OCI-LY3 (cell line): ENCODE measurements at regions not wholly inside any gene's neighbourhood (a gene's known extent, or its start where the extent isn't known, plus 50 kb on each side); places are given as distances from the start of the nearest gene placed in this dataset.

Experiments used
- H2AFZ ChIP-seq: fragments of 200-600, 300-600 bp; shearing (Covaris generic); 2 replicates; pipeline ENCODE4 v1.6.0; 2014; ENCODE audit warnings: antibody characterized with exemption, low read depth, low read length
- H3K27ac ChIP-seq: fragments of 200-600, 300-600 bp; sonication (generic); 2 replicates; pipeline ENCODE4 v1.5.1; 2014; ENCODE audit warnings: mild to moderate bottlenecking, low read length, moderate library complexity, mixed read lengths
- H3K27me3 ChIP-seq: fragments of 200-600, 300-600 bp; sonication (generic); 2 replicates; pipeline ENCODE4 v1.6.1; 2014; ENCODE audit warnings: low read depth, low read length, mixed read lengths
- H3K36me3 ChIP-seq: fragments of 200-600, 300-600 bp; sonication (generic); replicated peaks from 2 replicates; pipeline ENCODE3; 2014; ENCODE audit warnings: low read depth, low read length, mixed read lengths
- H3K4me1 ChIP-seq: fragments of 300-600, 200-600 bp; sonication (generic); 2 replicates; pipeline ENCODE4 v1.6.1; 2014; ENCODE audit warnings: low read length, mixed read lengths
- H3K4me2 ChIP-seq: fragments of 200-600, 300-600 bp; sonication (generic); 2 replicates; pipeline ENCODE4 v1.6.1; 2014; ENCODE audit warnings: low read length, mixed read lengths
- H3K4me3 ChIP-seq: fragments of 300-600, 200-600 bp; sonication (generic); 2 replicates; pipeline ENCODE4 v1.5.1; 2014; ENCODE audit warnings: antibody characterized with exemption, mild to moderate bottlenecking, low read length, moderate library complexity
- H3K79me2 ChIP-seq: fragments of 300-600, 200-600 bp; shearing (Covaris generic); 2 replicates; pipeline ENCODE4 v1.6.1; 2014; ENCODE audit warnings: mild to moderate bottlenecking, low read length, mixed read lengths
- H3K9ac ChIP-seq: fragments of 300-600, 200-600 bp; shearing (Covaris generic); 2 replicates; pipeline ENCODE4 v1.6.0; 2014; ENCODE audit warnings: mild to moderate bottlenecking, low read length, moderate library complexity
- H3K9me3 ChIP-seq: fragments of 200-600, 300-600 bp; shearing (Covaris generic); 2 replicates; pipeline ENCODE4 v1.6.1; 2014; ENCODE audit warnings: low read length, mixed read lengths; ENCODE audit not compliant: insufficient read depth
- H4K20me1 ChIP-seq: fragments of 200-600, 300-600 bp; sonication (generic); 2 replicates; pipeline ENCODE4 v1.6.1; 2016; ENCODE audit warnings: low read length, mixed read lengths; ENCODE audit not compliant: insufficient read depth
- EZH2phosphoT487 ChIP-seq: fragments of 200-600 bp; shearing (Covaris generic); IDR thresholded peaks from 2 replicates; pipeline ENCODE4 v1.6.1; 2018; ENCODE audit warnings: antibody characterized with exemption, mixed run types, low read depth
- TF ChIP-seq, protein P1 (sequence below): fragments of 200-600, 300-600 bp; sonication (generic); IDR thresholded peaks from 2 replicates; pipeline ENCODE4 v1.5.1; 2014; ENCODE audit warnings: antibody characterized with exemption, low read length, low read depth

DNA sequence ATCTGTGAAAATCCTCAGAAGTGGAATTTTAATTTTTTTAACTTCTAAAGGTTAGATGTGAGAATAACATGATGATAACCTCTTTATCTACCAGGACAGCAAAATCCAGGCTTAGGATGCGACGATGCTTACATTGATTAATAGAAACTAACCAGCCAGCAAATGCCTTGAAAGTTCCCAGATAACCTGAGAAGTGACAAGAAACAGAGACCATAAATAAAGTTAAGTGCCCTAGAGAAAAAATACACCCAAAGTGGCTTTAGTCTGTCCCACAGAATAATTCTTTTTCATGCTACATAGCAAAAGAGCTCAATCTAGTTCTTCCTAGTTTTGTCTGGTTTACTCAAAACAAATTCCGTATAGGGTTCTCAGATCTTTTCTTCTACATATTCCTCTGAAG lies 262.7 kb downstream of the WDR11 start:
- Histone ChIP-seq H3K27ac (no peak overlapping the region), H3K4me3 (no peak overlapping the region), H3K4me2 (no peak overlapping the region), H3K27me3 (peaks cover 15% of the 10 kb centered on the region; the same call in 1 of the 2 replicates), H3K9me3 (peaks cover 8% of the 10 kb centered on the region; the same call in 1 of the 2 replicates), H3K9ac (no peak overlapping the region), H3K79me2 (no peaks in the 10 kb centered on the region), H4K20me1 (no peaks in the 10 kb centered on the region), H3K36me3 (no peaks in the 10 kb centered on the region), H2AFZ (no peak overlapping the region), H3K4me1 (no peaks in the 10 kb centered on the region)
- TF ChIP-seq, protein P1, sequence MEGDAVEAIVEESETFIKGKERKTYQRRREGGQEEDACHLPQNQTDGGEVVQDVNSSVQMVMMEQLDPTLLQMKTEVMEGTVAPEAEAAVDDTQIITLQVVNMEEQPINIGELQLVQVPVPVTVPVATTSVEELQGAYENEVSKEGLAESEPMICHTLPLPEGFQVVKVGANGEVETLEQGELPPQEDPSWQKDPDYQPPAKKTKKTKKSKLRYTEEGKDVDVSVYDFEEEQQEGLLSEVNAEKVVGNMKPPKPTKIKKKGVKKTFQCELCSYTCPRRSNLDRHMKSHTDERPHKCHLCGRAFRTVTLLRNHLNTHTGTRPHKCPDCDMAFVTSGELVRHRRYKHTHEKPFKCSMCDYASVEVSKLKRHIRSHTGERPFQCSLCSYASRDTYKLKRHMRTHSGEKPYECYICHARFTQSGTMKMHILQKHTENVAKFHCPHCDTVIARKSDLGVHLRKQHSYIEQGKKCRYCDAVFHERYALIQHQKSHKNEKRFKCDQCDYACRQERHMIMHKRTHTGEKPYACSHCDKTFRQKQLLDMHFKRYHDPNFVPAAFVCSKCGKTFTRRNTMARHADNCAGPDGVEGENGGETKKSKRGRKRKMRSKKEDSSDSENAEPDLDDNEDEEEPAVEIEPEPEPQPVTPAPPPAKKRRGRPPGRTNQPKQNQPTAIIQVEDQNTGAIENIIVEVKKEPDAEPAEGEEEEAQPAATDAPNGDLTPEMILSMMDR = no peak
- TF ChIP-seq EZH2phosphoT487 = no peak

DNA sequence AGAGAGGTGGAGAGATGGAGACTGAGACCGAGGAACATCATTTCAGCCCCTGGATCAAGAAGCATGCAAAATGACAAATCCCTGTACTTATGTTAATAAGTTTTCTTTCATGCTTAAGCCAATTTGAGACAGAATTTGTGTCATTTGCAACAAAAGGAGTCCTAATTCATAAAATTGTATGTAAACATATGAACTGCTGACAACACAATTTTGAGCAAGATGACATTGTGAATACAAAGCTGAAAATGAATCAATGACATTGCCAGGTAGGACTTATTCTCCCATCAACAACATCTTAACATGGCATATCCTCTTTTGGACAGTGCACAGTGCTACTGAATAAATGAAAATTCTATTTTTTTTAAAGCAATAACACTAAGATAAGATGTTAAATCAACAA lies 264.0 kb downstream of the WDR11 start:
- Histone ChIP-seq H3K9me3 (peaks cover 8% of the 10 kb centered on the region; the same call in 1 of the 2 replicates), H3K27me3 (peaks cover 19% of the 10 kb centered on the region; the same call in 1 of the 2 replicates), H3K4me3 (no peak overlapping the region), H3K27ac (no peak overlapping the region), H4K20me1 (no peaks in the 10 kb centered on the region), H3K36me3 (no peaks in the 10 kb centered on the region), H3K4me1 (no peaks in the 10 kb centered on the region), H3K9ac (no peak overlapping the region), H3K4me2 (no peak overlapping the region), H3K79me2 (no peaks in the 10 kb centered on the region), H2AFZ (no peak overlapping the region)
- TF ChIP-seq, protein P1 = no peak
- TF ChIP-seq EZH2phosphoT487 = no peak

DNA sequence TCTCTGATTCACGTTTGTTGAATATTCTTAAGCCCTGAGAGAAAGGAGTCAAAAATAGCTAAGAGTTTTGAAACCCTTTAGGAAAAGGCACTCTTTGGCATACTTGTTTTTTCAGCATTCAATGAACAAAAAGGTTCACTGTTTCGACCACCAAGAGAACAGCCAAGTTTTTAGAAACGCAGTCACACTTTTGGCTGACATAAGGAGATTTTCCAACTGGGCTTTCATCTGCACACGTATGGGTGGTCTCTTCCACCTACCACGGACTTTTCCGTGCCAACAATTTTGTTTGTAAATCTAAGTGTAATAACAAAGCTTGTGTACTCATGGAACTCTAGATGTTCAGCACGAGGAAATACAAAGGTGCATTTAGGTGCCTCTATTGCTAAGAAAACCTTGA lies 270.3 kb downstream of the WDR11 start:
- Histone ChIP-seq H3K27ac (no peak overlapping the region), H3K36me3 (no peaks in the 10 kb centered on the region), H3K79me2 (no peaks in the 10 kb centered on the region), H3K9ac (no peak overlapping the region), H3K4me3 (no peak overlapping the region), H2AFZ (no peak overlapping the region), H3K4me2 (no peak overlapping the region), H4K20me1 (no peaks in the 10 kb centered on the region), H3K9me3 (peaks cover 2% of the 10 kb centered on the region; the same call in 1 of the 2 replicates), H3K4me1 (no peaks in the 10 kb centered on the region), H3K27me3 (peaks cover 12% of the 10 kb centered on the region; the same call in 1 of the 2 replicates)
- no peak for TF ChIP-seq EZH2phosphoT487
- TF ChIP-seq, protein P1 = no peak

DNA sequence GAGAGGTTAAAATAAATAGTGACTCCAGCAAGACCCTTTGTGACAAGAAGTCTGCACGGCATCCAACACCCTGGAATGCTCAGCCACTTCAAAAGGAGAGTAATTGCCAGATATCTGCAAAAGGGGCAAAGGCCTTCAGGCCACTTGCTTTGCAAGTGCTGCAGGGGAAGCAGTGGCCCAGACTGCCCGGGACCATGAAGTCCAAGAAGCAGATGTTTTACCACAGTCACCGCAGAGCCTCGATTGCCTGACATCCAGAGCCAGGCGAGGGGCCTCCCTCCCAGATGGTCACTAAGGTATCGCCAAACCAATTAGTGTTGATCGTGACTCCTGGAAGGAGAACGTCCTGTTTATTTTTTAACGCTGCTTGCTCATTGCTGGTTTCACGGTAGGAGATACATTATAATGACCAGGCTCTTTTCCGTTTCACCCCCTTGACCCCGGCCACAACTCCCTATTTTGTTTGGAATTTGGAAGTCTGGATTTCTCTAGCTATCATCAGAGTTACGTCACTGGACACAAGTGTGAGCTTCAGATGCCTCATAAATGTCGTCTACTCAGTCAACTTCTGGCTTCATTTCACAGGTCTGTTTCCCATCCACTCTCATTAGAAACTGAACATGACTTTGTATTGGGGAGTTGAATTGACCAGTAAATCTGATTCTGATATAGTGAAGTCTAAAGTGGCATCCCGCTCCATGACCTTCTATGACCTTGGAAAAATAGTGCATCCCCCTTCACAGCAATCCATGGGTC lies 276.2 kb downstream of the WDR11 start:
- H3K4me2 ChIP-seq = no peak overlapping the region
- no peaks in the 10 kb centered on the region for H4K20me1 ChIP-seq
- no peak overlapping the region for H3K4me3 ChIP-seq
- H3K4me1 ChIP-seq = no peaks in the 10 kb centered on the region
- no peaks in the 10 kb centered on the region for H3K36me3 ChIP-seq
- TF ChIP-seq, protein P1 = no peak
- no peak for TF ChIP-seq EZH2phosphoT487
- no peaks in the 10 kb centered on the region for H3K9me3 ChIP-seq
- no peaks in the 10 kb centered on the region; the same call in 1 of the 2 replicates for H3K27me3 ChIP-seq
- no peak overlapping the region for H2AFZ ChIP-seq
- H3K79me2 ChIP-seq = no peaks in the 10 kb centered on the region
- H3K9ac ChIP-seq = no peak overlapping the region
- no peak overlapping the region for H3K27ac ChIP-seq
